HEK293 (cell line): ENCODE measurements at regions not wholly inside any gene's neighbourhood (a gene's known extent, or its start where the extent isn't known, plus 50 kb on each side); places are given as distances from the start of the nearest gene placed in this dataset.

Experiments
- CTCF ChIP-seq: fragments of 450-650 bp; formaldehyde crosslinking; IDR thresholded peaks from 2 replicates; pipeline ENCODE4 v1.5.1; 2016; ENCODE audit warnings: missing biosample characterization, missing genetic modification characterization
- RBAK ChIP-seq: fragments of 450-650 bp; formaldehyde crosslinking; IDR thresholded peaks from 2 replicates; pipeline ENCODE4 v1.5.1; 2016; ENCODE audit warnings: missing biosample characterization, missing genetic modification characterization
- SCRT2 ChIP-seq: fragments of 450-650 bp; formaldehyde crosslinking; IDR thresholded peaks from 2 replicates; pipeline ENCODE4 v1.5.1; 2016; ENCODE audit warnings: missing biosample characterization, missing genetic modification characterization
- ZBTB20 ChIP-seq: fragments of 450-650 bp; formaldehyde crosslinking; IDR thresholded peaks from 2 replicates; pipeline ENCODE4 v1.5.1; 2016; ENCODE audit warnings: missing biosample characterization, missing genetic modification characterization
- ZBTB44 ChIP-seq: fragments of 450-650 bp; IDR thresholded peaks from 2 replicates; pipeline ENCODE4 v1.5.1; 2018; ENCODE audit warnings: missing biosample characterization, mild to moderate bottlenecking, missing genetic modification characterization
- ZNF311 ChIP-seq: fragments of 450-650 bp; formaldehyde crosslinking; IDR thresholded peaks from 2 replicates; pipeline ENCODE4 v1.5.1; 2017; ENCODE audit warnings: missing biosample characterization, missing genetic modification characterization, borderline replicate concordance
- ZNF558 ChIP-seq: fragments of 450-650 bp; formaldehyde crosslinking; IDR thresholded peaks from 2 replicates; pipeline ENCODE4 v1.5.1; 2016; ENCODE audit warnings: missing biosample characterization, missing genetic modification characterization
- ZNF747 ChIP-seq: fragments of 450-650 bp; formaldehyde crosslinking; IDR thresholded peaks from 2 replicates; pipeline ENCODE4 v1.5.1; 2016; ENCODE audit warnings: missing biosample characterization, missing genetic modification characterization
- ZNF768 ChIP-seq: fragments of 450-650 bp; formaldehyde crosslinking; IDR thresholded peaks from 2 replicates; pipeline ENCODE4 v1.5.1; 2018; ENCODE audit warnings: missing biosample characterization, mild to moderate bottlenecking, missing genetic modification characterization

- TF ChIP-seq ZBTB20 (tag by site-specific recombination) (no peak), CTCF (no peak), RBAK (tag by site-specific recombination) (no peak), ZBTB44 (tag by site-specific recombination) (no peak), SCRT2 (no peak), ZNF311 (tag by site-specific recombination) (no peak), ZNF558 (no peak), ZNF768 (tag by site-specific recombination) (no peak), ZNF747 (tag by site-specific recombination) (no peak)
Measured at GRCh38 chr4:126976850-126977632, 655.7 kb upstream of the INTU start.
